ENCODE measurements at regions not wholly inside any gene's neighbourhood (a gene's known extent, or its start where the extent isn't known, plus 50 kb on each side); places are given as distances from the start of the nearest gene placed in this dataset.
"Not testable (repeated sequence)": the region's sequence is repeated elsewhere in the genome, so short reads cannot be mapped to it uniquely, and the experiment has no call there.

DNA sequence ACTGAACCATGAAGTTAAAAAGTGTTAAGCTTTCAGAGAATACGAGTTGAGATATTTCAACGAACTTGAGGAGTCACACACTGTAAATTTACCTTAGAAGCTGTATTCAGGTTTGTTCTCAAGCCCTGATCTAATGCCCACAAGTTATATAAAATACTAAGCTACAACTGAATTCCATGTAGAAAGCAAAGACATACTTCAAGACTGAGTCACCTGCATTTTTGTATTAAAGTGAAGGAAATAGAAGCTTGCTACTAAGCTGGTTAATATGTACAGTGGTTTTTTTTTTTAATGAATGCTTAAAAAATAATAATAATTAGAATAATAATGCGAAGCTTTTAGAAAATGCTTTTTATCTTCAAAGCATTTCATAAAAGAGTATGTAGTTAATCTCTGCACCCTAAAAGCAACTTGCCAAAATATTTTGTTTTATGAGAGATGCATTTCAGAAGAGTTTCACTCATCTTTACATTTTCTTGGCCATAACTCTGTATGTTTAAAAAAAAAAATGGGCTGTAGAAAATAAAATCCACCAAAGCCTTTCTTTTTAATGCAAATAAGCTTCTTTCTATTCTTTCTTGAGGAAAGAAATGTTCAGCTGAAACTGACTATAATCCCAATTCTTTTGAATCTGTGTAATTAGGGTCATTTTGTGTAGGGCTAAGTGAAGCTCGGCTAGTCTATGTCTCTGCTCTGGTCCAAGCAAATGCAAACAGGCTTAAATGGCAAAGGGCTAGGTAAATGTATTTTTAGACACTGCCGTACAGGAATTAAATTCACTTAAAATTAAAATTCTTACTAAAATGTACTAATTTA, 1047.5 kb upstream of the FLRT2 start:
- peak; percentile 39 to 50 for DNase-seq (ENCODE audit: low read depth in 2 of 2)

DNA sequence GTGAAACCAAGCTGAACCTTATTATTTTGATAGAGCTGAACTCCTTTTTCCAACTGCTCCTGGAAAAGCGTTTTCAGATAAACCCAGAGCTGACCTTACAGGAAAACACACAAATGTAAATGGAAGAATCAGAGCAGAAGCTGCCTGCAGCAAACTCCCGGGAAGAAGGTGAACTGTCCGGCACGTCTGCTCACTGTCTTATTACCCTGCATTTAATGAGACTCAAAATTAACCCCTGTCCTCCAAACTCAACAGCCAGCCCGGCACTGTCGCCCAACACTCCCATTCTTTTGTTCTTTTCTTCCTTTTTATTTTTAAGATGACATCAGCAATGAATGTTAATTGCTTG, 1046.9 kb upstream of the FLRT2 start:
- no peak for DNase-seq (ENCODE audit: low read depth in 2 of 2)

DNA sequence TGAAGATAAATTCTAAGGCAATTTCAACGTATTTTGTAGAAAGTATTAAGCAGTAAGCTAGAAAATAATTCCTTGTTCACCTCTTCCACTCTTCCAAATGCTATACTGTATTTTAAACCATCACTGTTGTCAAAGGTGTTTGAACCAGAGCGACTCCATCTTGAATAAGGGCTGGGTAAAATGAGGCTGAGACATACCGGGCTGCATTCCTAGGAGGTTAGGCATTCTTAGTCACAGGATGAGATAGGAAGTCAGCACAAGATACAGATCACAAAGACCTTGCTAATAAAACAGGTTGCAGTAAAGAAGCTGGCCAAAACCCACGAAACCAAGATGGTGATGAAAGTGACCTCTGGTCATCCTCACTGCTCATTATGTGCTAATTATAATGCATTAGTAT, 1045.7 kb upstream of the FLRT2 start:
- not testable (repeated sequence) for DNase-seq (ENCODE audit: low read depth in 2 of 2)

GRCh38 chr14:84485036-84485435, 1044.9 kb upstream of the FLRT2 start:
- no peak for DNase-seq (ENCODE audit: low read depth in 2 of 2)

GRCh38 chr14:84490081-84490480, 1039.9 kb upstream of the FLRT2 start:
- DNase-seq (ENCODE audit: low read depth in 2 of 2), result no peak

GRCh38 chr14:84492685-84493084, 1037.3 kb upstream of the FLRT2 start:
- DNase-seq (ENCODE audit: low read depth in 2 of 2), result peak; percentile 37 to 45

GRCh38 chr14:84493779-84494178, 1036.2 kb upstream of the FLRT2 start:
- DNase-seq (ENCODE audit: low read depth in 2 of 2), result no peak

- no peak for DNase-seq (ENCODE audit: low read depth in 2 of 2)
Measured at GRCh38 chr14:84496677-84497076, 1033.3 kb upstream of the FLRT2 start.

DNA sequence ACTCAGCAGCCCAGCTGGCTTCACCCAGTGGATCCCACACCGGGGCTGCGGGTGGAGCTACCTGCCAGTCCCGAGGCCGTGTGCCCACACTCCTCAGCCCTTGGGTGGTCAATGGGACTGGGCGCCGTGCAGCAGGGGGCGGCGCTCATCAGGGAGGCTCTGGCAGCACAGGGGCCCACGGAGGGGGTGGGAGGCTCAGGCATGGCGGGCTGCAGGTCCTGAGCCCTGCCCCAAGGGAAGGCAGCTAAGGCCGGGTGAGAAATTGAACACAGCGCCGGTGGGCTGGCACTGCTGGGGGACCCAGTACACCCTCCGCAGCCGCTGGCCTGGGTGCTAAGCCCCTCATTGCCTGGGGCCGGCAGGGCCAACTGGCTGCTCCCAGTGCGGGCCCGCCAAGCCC, 1017.1 kb upstream of the FLRT2 start:
- not testable (repeated sequence) for DNase-seq (ENCODE audit: low read depth in 2 of 2)

- no peak for DNase-seq (ENCODE audit: low read depth in 2 of 2)
Measured at GRCh38 chr14:84519836-84520235, 1010.1 kb upstream of the FLRT2 start.

- peak; percentile 20 to 24 for DNase-seq (ENCODE audit: low read depth in 2 of 2)
Measured at GRCh38 chr14:84520711-84521338, 1009.1 kb upstream of the FLRT2 start.

GRCh38 chr14:84523746-84524145, 1006.2 kb upstream of the FLRT2 start:
- no peak for DNase-seq (ENCODE audit: low read depth in 2 of 2)

DNA sequence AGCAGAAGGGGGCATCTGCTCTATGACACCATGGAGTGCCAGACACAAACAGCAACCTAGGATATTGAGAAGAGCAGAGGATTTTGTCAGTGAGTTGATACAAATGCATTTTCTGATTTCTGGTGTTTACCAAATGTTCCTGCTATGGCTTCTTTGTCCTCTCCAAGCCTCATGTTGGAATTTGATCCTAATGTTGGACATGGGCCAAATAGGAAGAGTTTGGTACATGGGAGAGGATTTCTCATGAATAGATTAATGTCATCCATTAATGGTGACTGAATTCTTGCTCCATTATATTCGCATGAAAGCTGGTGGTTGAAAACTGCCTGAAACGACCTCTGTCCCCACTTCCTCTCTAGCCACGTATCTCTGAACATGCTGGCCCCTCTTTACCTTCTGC, 1002.2 kb upstream of the FLRT2 start:
- no peak for DNase-seq (ENCODE audit: low read depth in 2 of 2)

DNA sequence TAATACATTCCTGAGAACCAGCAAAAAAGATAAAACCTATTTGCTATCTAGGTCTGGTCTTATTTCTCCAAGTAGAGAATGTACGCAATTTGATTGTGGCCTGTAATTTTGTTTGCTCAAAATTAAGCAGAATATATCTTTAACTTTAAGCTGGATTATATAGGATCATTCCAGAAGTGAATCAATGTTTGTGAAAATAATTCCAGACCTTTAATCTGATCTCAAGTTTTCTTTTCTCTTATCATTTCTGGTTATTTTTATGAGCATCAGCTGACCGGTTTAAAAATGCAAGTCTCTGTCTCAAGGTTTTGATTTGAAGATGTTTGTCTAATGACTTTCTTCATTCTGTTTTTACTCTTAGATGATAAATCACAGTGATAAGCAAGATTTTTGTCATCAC, 997.9 kb upstream of the FLRT2 start:
- no peak for DNase-seq (ENCODE audit: low read depth in 2 of 2)

DNA sequence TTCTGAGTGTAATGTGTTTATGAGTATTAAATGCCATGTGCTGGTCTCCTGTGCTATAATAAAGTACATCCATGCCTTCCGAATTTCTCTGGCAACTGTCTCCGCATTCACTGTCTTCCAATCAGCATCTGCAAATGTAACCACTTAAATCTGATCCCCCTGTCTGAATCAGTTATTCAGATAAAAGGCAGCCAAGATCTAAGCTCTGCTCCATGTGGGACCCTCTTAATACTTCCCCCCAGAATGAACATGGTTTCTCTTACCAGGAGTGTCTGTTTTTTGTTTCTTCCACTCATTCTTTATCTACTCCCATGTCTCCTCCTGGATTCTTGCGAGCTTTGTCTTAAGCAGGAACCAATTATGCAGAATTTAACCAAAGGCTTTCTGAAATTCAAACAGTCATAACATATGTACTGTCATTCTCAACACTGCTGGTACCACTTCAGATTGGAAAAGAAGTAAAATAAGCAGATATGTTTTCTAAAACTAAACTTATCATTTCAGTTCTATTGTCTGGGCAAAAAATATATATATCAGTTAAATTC, 996.7 kb upstream of the FLRT2 start:
- DNase-seq (ENCODE audit: low read depth in 2 of 2), result no peak

- no peak for DNase-seq (ENCODE audit: low read depth in 2 of 2)
Measured at GRCh38 chr14:84533791-84534190, 996.2 kb upstream of the FLRT2 start.

GRCh38 chr14:84535484-84535883, 994.5 kb upstream of the FLRT2 start:
- DNase-seq (ENCODE audit: low read depth in 2 of 2), result no peak

GRCh38 chr14:84535976-84536375, 994.0 kb upstream of the FLRT2 start:
- DNase-seq (ENCODE audit: low read depth in 2 of 2), result no peak

DNA sequence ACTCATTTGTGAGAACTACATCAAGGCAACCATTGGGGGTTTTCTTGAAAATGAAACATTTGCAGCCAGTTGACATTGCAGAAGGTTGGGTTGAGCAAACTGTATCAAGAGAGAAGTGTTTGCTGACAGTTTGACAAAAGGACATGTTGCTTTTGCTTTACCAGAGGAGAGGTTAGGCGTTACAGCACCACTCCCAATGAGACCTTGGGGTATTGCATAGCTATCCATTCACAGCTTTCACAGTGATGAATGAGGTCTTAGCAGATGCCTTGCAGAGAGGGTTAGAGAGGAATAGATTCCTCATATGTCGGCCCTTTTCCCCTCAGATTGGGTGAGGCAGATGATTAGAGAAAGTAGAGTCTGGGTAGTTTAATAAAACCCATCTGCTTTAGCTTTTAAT, 988.9 kb upstream of the FLRT2 start:
- no peak for DNase-seq (ENCODE audit: low read depth in 2 of 2)

GRCh38 chr14:84543859-84544258, 986.1 kb upstream of the FLRT2 start:
- no peak for DNase-seq (ENCODE audit: low read depth in 2 of 2)

GRCh38 chr14:84544486-84545131, 985.3 kb upstream of the FLRT2 start:
- DNase-seq (ENCODE audit: low read depth in 2 of 2), result no peak

DNA sequence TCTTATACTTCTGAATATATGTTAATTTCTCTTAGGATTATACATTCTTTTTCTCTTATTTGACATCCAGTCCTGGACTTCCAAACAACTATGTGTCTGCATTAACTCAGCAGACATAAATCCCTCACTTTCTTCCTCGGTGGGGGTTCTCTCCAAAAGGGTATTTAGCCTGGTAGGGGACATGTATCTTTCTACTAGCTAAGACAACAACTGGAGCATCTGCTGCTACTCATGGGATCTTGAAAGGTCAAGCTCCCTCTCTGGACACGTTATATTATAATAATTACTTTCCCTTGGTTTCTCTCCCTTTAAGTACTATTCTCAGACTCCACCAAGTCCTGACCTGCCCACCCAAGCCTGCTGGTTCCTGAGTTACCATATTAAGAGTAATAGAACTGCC, 983.7 kb upstream of the FLRT2 start:
- DNase-seq (ENCODE audit: low read depth in 2 of 2), result no peak

GRCh38 chr14:84554136-84554535, 975.8 kb upstream of the FLRT2 start:
- no peak for DNase-seq (ENCODE audit: low read depth in 2 of 2)

Measured in fibroblast of skin of left biceps (primary cell).